AG10803 (cell line): ENCODE measurements at regions not wholly inside any gene's neighbourhood (a gene's known extent, or its start where the extent isn't known, plus 50 kb on each side); places are given as distances from the start of the nearest gene placed in this dataset.

Source experiments
- DNase-seq: peaks from one replicate; pipeline ENCODE4 v3.0.0; 2010; ENCODE audit warnings: low read depth
- H3K4me3 ChIP-seq: 2 replicates; pipeline ENCODE4 v1.5.1; 2011; ENCODE audit warnings: mild to moderate bottlenecking, low read length, control low read depth
- CTCF ChIP-seq: conservative IDR thresholded peaks from 2 replicates; pipeline ENCODE4 v1.5.1; 2011; ENCODE audit warnings: mild to moderate bottlenecking, low read length, control low read depth, inconsistent platforms

- DNase-seq: no peak
- TF ChIP-seq CTCF: no peak
- H3K4me3 ChIP-seq: no peak overlapping the region
These were observed 252.8 kb upstream of the GPR26 start for GRCh38 chr10:123413353-123413752.

GRCh38 chr10:123415523-123415922, 250.6 kb upstream of the GPR26 start:
- no peak overlapping the region for H3K4me3 ChIP-seq
- no peak for TF ChIP-seq CTCF
- DNase-seq: no peak

DNA sequence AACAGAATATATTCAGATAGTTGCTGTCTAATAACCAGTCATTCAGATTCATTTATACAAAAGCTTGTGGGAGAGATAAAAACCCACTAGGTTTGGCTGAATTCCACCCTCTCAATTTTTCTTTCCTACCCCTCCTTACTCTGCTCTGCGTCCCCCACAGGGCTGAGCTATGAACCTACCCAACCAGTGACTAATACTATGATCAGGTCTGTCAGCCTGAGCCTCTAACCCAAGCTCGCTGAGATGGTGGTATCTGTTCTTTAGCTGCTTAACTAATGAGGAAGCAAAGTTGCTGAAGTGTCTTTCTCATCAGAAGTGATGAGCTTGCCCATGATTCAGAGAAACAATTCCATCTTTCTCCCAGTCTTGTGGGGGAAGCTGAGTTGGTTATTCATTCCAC, 248.7 kb upstream of the GPR26 start:
- H3K4me3 ChIP-seq: no peak overlapping the region
- no peak for TF ChIP-seq CTCF
- DNase-seq: no peak

- DNase-seq: no peak
- no peak overlapping the region for H3K4me3 ChIP-seq
- TF ChIP-seq CTCF: no peak
These were observed 244.7 kb upstream of the GPR26 start for GRCh38 chr10:123421461-123421860.

- no peak overlapping the region for H3K4me3 ChIP-seq
- DNase-seq: no peak
- TF ChIP-seq CTCF: no peak
These were observed 243.9 kb upstream of the GPR26 start for GRCh38 chr10:123422261-123422660.

DNA sequence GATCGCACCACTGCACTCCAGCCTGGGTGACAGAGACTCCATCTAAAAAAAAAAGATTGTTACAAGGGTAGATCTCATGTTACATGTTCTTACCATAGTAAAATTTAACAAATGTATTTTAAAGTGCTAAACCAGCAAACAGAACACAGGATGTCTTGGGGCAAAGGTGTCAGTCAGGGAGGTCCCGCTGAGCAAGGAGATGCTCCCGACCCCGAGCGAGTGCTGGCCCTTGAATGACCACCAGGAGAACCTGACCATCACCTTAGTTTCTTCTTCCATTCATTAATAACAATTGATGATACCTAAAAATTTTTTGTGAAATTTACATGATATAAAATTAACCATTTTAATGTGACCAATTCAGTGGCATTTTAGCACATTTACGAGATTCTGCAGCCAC, 241.6 kb upstream of the GPR26 start:
- DNase-seq: no peak
- H3K4me3 ChIP-seq: no peak overlapping the region
- no peak for TF ChIP-seq CTCF

DNA sequence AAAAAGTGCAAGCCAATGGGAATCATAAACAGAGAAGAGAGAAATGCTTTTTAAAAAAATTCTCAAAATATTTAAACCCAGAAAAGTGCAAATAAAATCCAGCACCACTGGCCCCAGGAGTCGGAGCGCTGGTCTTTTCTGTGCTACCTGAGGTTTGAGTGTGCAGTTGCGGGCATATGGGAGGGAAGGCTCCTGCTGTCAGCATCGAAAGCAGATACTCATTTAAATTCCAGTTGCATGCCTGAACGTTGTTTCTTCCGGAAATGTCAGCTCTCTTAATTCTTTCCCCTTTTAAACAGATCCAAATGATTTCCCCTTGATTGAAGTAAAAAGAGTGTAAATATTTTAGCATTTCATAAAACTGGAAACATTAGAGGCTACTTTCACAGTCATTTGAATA, 240.5 kb upstream of the GPR26 start:
- no peak for TF ChIP-seq CTCF
- no peak for DNase-seq
- H3K4me3 ChIP-seq: no peak overlapping the region
